Left lobe of liver (tissue), 2 donors: ENCODE measurements at regions not wholly inside any gene's neighbourhood (a gene's known extent, or its start where the extent isn't known, plus 50 kb on each side); places are given as distances from the start of the nearest gene placed in this dataset.
"Not testable (repeated sequence)": the region's sequence is repeated elsewhere in the genome, so short reads cannot be mapped to it uniquely, and the experiment has no call there.

Experiments used
- ATAC-seq: fragments of 200-7000 bp; cut with Tn5 transposase; one replicate; pipeline ENCODE4 v1.9.1; 2020; ENCODE audit warnings: mild to moderate bottlenecking, moderate library complexity
- DNase-seq: peaks from one replicate; pipeline ENCODE4 v3.0.0-alpha.2; 2020; ENCODE audit warnings: low spot score
- donor health status: DM: no; HTN: no; CAD: no; lungs with moderate emphysema.
- donor health status: DM: no; HTN: yes; CAD: no.

- not testable (repeated sequence) for ATAC-seq, DNase-seq
Observed at GRCh38 chr7:27457603-27458565, 204.8 kb downstream of the HIBADH start.

DNA sequence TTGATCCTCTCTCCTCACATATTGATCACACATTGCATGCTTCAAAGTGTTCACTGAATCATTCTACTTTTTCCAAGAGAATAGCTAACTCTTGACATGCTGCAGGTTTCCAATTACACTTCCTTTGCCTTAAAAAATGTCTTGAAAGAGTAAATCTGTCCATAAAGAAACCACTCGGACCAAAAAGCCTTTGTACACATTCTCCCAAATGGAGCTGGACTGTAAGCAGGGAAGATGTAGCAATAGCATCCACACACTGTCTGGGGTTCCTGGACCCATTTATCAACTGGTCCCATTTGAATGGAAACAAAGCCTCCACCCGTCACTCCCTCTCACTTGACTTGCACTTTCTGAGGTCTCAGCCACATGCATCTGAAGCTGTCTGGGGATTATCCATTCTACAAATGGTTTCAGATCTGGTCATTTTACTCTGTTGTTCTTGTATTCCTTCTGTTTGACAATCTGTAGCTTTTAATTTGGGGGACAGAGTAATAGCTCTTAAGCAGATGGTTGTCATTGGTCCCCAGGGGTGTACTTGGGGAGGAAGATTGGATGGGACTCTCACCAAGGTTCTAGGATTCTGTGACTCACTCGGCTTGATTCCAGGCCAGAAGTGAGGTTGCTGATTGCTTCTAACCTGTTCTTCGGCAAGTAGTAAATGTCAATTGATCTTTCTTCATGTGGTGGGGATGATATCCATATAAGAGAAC lies 203.5 kb downstream of the HIBADH start:
- no peak for DNase-seq
- ATAC-seq = no peak

- no peak for ATAC-seq
- DNase-seq = no peak
Observed at GRCh38 chr7:27459731-27460053, 203.0 kb downstream of the HIBADH start.

DNA sequence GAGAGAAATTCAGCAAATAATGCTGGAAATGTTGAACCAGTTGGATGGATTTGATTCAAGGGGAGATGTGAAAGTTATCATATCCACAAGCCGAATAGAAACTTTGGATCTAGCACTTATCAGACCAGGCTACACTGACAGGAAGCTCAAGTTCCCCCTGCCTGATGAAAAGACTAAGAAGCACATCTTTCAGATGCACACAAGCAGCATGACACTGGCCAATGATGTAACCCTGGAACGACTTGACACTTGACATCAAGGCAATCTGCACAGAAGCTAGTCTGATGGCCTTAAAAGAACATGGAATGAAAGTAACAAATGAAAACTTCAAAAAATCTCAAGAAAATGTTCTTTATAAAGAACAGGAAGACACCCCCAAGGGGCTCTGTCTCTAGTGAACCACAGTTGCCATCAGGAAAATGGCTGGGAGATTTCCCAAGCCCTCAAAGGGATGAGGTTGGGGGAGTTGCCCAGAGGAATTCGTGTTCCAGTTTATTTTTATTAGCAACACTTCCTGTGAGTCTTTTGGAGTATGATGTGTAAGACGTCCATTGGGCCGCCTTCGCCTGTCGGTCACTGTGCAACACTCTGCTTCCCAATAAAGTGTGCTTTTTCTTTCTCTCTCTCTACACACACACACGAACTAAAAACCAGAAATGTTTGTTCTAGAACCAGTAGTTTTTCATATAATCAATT lies 200.0 kb downstream of the HIBADH start:
- ATAC-seq (no peak), DNase-seq (no peak)

DNA sequence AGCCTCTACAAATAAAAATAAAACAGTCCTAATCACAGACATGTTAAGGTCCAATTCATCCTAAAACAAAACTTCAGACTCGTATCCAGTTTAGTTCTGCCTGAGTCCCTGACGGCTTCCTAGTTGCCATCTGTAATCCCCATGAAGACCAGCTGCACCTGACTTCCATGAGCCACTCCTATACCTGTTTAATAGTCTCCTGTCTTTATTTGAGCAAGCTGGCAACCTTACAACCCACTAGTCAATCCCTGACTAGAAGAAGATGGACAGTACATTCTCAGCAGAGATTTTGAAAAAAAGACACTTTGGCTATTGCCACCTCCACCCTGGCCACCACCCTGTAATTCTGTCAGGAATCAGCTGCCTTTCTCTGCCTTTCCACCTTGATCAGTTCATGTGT lies 197.7 kb downstream of the HIBADH start:
- ATAC-seq = no peak
- DNase-seq = no peak

GRCh38 chr7:27466703-27467102 lies 196.0 kb downstream of the HIBADH start:
- DNase-seq (no peak), ATAC-seq (no peak)

DNA sequence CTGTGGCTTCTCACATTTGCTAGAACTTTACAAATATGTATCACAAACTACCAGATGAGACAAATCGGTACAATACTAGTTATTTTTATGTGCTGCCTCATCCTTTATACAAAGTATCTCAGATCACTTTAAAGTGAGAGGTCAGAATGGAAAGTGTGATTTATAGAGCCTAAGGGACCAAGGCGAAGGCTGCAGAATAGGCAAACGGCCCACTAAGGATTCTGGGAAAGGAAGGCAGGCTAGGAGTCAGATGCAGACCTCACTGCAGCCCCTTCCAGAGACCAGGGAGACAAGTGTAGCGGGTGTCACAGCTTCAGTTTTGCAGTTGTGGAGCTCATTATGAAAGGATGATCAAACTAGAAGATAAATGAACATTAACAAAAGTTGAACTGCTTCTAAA lies 190.6 kb downstream of the HIBADH start:
- no peak for DNase-seq
- ATAC-seq = no peak
